H9 (cell line): ENCODE measurements at regions not wholly inside any gene's neighbourhood (a gene's known extent, or its start where the extent isn't known, plus 50 kb on each side); places are given as distances from the start of the nearest gene placed in this dataset.

Experiments used
- DNase-seq: peaks from one replicate; pipeline ENCODE4 v3.0.0-alpha.2; 2017
- H2AFZ ChIP-seq: one replicate; pipeline ENCODE4 v1.6.1; 2013; ENCODE audit warnings: mild to moderate bottlenecking, low read length, control low read depth, moderate library complexity
- H2AK5ac ChIP-seq: 2 replicates; pipeline ENCODE4 v1.6.1; 2013; ENCODE audit warnings: low read length, control low read depth, mixed read lengths; ENCODE audit not compliant: insufficient read length
- H2BK120ac ChIP-seq: one replicate; pipeline ENCODE4 v1.6.1; 2013; ENCODE audit warnings: low read depth, mild to moderate bottlenecking, low read length, control low read depth, inconsistent platforms; ENCODE audit not compliant: poor library complexity, severe bottlenecking
- H2BK12ac ChIP-seq: 2 replicates; pipeline ENCODE4 v1.6.1; 2013; ENCODE audit warnings: low read length, control low read depth, mixed read lengths, low read depth; ENCODE audit not compliant: insufficient read length
- H2BK15ac ChIP-seq: 2 replicates; pipeline ENCODE4 v1.6.1; 2013; ENCODE audit warnings: low read depth, low read length, control low read depth
- H2BK20ac ChIP-seq: one replicate; pipeline ENCODE4 v1.6.1; 2013; ENCODE audit warnings: low read depth, mild to moderate bottlenecking, low read length, control low read depth, inconsistent platforms; ENCODE audit not compliant: poor library complexity, severe bottlenecking
- H2BK5ac ChIP-seq: 2 replicates; pipeline ENCODE4 v1.6.1; 2013; ENCODE audit warnings: low read length, control low read depth, mixed read lengths; ENCODE audit not compliant: insufficient read length
- H3K14ac ChIP-seq: 2 replicates; pipeline ENCODE4 v1.6.1; 2013; ENCODE audit warnings: low read length, control low read depth; ENCODE audit not compliant: insufficient read depth
- H3K18ac ChIP-seq: 2 replicates; pipeline ENCODE4 v1.6.1; 2013; ENCODE audit warnings: low read depth, mild to moderate bottlenecking, mixed read lengths, low read length, control low read depth; ENCODE audit not compliant: insufficient read length
- H3K23ac ChIP-seq: 2 replicates; pipeline ENCODE4 v1.6.1; 2013; ENCODE audit warnings: low read length, control low read depth, mixed read lengths, low read depth; ENCODE audit not compliant: insufficient read length
- H3K23me2 ChIP-seq: 2 replicates; pipeline ENCODE4 v1.6.1; 2013; ENCODE audit warnings: low read depth, mild to moderate bottlenecking, mixed read lengths, low read length, control low read depth; ENCODE audit not compliant: insufficient read length, poor library complexity, severe bottlenecking
- H3K27ac ChIP-seq: 2 replicates; pipeline ENCODE4 v1.5.1; 2013; ENCODE audit warnings: low read length, control low read depth, mixed read lengths, low read depth; ENCODE audit not compliant: insufficient read length
- H3K27me3 ChIP-seq: 2 replicates; pipeline ENCODE4 v1.6.1; 2013; ENCODE audit warnings: low read length, control low read depth, inconsistent platforms; ENCODE audit not compliant: insufficient read depth
- H3K4ac ChIP-seq: 2 replicates; pipeline ENCODE4 v1.6.1; 2013; ENCODE audit warnings: low read depth, mild to moderate bottlenecking, control low read depth, inconsistent platforms, low read length, moderate library complexity
- H3K4me1 ChIP-seq: 2 replicates; pipeline ENCODE4 v1.6.1; 2013; ENCODE audit warnings: low read length, control low read depth, inconsistent platforms; ENCODE audit not compliant: insufficient read depth
- H3K4me2 ChIP-seq: 2 replicates; pipeline ENCODE4 v1.6.1; 2013; ENCODE audit warnings: low read length, control low read depth, mixed read lengths; ENCODE audit not compliant: insufficient read length, insufficient read depth
- H3K56ac ChIP-seq: 2 replicates; pipeline ENCODE4 v1.6.1; 2013; ENCODE audit warnings: low read depth, mild to moderate bottlenecking, mixed read lengths, low read length, control low read depth; ENCODE audit not compliant: insufficient read length
- H3K79me1 ChIP-seq: 2 replicates; pipeline ENCODE4 v1.6.1; 2013; ENCODE audit warnings: low read depth, mild to moderate bottlenecking, moderate library complexity, low read length, control low read depth, inconsistent platforms; ENCODE audit not compliant: insufficient read depth, poor library complexity, severe bottlenecking
- H3K79me2 ChIP-seq: 2 replicates; pipeline ENCODE4 v1.6.1; 2013; ENCODE audit warnings: low read length, control low read depth, inconsistent platforms; ENCODE audit not compliant: insufficient read depth
- H3K9ac ChIP-seq: 2 replicates; pipeline ENCODE4 v1.6.1; 2013; ENCODE audit warnings: low read length, control low read depth, mixed read lengths; ENCODE audit not compliant: insufficient read length; ENCODE audit errors: extremely low read depth
- H3K9me3 ChIP-seq: one replicate; pipeline ENCODE4 v1.6.1; 2013; ENCODE audit warnings: low read depth, low read length, inconsistent platforms; ENCODE audit not compliant: control insufficient read depth
- H3T11ph ChIP-seq: one replicate; pipeline ENCODE4 v1.6.1; 2013; ENCODE audit warnings: mild to moderate bottlenecking, low read length, control low read depth, inconsistent platforms
- H4K20me1 ChIP-seq: one replicate; pipeline ENCODE4 v1.6.1; 2013; ENCODE audit not compliant: control insufficient read depth, insufficient read length, insufficient read depth
- H4K5ac ChIP-seq: 2 replicates; pipeline ENCODE4 v1.6.1; 2013; ENCODE audit warnings: low read depth, mild to moderate bottlenecking, mixed read lengths, low read length, control low read depth; ENCODE audit not compliant: insufficient read length
- H4K8ac ChIP-seq: replicated peaks from 2 replicates; pipeline ENCODE4 v1.6.1; 2013; ENCODE audit warnings: low read length, control low read depth, mixed read lengths, low read depth; ENCODE audit not compliant: insufficient read length
- H4K91ac ChIP-seq: 2 replicates; pipeline ENCODE4 v1.6.1; 2013; ENCODE audit warnings: low read depth, mild to moderate bottlenecking, moderate library complexity, mixed read lengths, low read length, control low read depth; ENCODE audit not compliant: insufficient read length
- H3K27ac Mint-ChIP-seq, 3 experiments: 2 replicates in 2 of 3; 3 replicates in 1 of 3; pipeline ENCODE4 v1.8.0; 2020 to 2021; ENCODE audit warnings: mixed read lengths in 3 of 3, mild to moderate bottlenecking in 1 of 3, moderate library complexity in 1 of 3
- H3K27me3 Mint-ChIP-seq: 2 replicates; pipeline ENCODE4 v1.8.0; 2021; ENCODE audit warnings: low read depth, mild to moderate bottlenecking, moderate library complexity, mixed read lengths
- H3K36me3 Mint-ChIP-seq, 3 experiments: 2 replicates in 2 of 3; 3 replicates in 1 of 3; pipeline ENCODE4 v1.8.0; 2020 to 2021; ENCODE audit warnings: low read depth in 3 of 3, mixed read lengths in 3 of 3; ENCODE audit not compliant: insufficient read depth in 1 of 3
- H3K4me1 Mint-ChIP-seq, 2 experiments: 2 replicates each; pipeline ENCODE4 v1.8.0; 2020; ENCODE audit warnings: mixed read lengths in 2 of 2
- H3K4me3 Mint-ChIP-seq, 2 experiments: 2 replicates in 1 of 2; 3 replicates in 1 of 2; pipeline ENCODE4 v1.8.0; 2020 to 2021; ENCODE audit warnings: mild to moderate bottlenecking in 2 of 2, mixed read lengths in 2 of 2, moderate library complexity in 1 of 2
- H3K9me3 Mint-ChIP-seq, 2 experiments: 2 replicates in 1 of 2; 3 replicates in 1 of 2; pipeline ENCODE4 v1.8.0; 2020; ENCODE audit warnings: mild to moderate bottlenecking in 2 of 2, mixed read lengths in 2 of 2, moderate library complexity in 1 of 2
- WGBS: extraction: QIAGEN DNeasy Blood & Tissue Kit; methylation state at CpG from one replicate; pipeline ENCODE4 v1.1.7; 2013; ENCODE audit warnings: missing lambda C conversion rate, low lambda C conversion rate, mixed read lengths; ENCODE audit not compliant: insufficient read length; ENCODE audit errors: extremely low coverage; 5-methylcytosine and 5-hydroxymethylcytosine counted together
- TF ChIP-seq, protein P1 (sequence below): fragments of 200-600 bp; sonication (generic); conservative IDR thresholded peaks from 3 replicates; pipeline ENCODE4 v1.8.0; 2021; ENCODE audit warnings: antibody characterized with exemption, mild to moderate bottlenecking

GRCh38 chr2:166628478-166629136, 134.6 kb upstream of the SCN7A start:
- H3K4me2 ChIP-seq: no peak overlapping the region
- TF ChIP-seq, protein P1, sequence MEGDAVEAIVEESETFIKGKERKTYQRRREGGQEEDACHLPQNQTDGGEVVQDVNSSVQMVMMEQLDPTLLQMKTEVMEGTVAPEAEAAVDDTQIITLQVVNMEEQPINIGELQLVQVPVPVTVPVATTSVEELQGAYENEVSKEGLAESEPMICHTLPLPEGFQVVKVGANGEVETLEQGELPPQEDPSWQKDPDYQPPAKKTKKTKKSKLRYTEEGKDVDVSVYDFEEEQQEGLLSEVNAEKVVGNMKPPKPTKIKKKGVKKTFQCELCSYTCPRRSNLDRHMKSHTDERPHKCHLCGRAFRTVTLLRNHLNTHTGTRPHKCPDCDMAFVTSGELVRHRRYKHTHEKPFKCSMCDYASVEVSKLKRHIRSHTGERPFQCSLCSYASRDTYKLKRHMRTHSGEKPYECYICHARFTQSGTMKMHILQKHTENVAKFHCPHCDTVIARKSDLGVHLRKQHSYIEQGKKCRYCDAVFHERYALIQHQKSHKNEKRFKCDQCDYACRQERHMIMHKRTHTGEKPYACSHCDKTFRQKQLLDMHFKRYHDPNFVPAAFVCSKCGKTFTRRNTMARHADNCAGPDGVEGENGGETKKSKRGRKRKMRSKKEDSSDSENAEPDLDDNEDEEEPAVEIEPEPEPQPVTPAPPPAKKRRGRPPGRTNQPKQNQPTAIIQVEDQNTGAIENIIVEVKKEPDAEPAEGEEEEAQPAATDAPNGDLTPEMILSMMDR: no peak
- WGBS: no CpG with 5 or more reads among the region's 1 CpG
- no peak overlapping the region for H4K91ac ChIP-seq
- no peaks in the 10 kb centered on the region for H3K79me1 ChIP-seq
- H3K18ac ChIP-seq: no peak overlapping the region
- H3K4me1 ChIP-seq: peaks cover 4% of the 10 kb centered on the region; the same call in 1 of the 2 replicates
- H3K27me3 Mint-ChIP-seq: peaks cover 1% of the 10 kb centered on the region; the same call in 1 of the 2 replicates
- peaks cover 6% of the 10 kb centered on the region in 2 experiments; a peak in 2 of 5 replicates for H3K9me3 Mint-ChIP-seq
- H3K9ac ChIP-seq: no peak overlapping the region
- peak overlapping the region; percentile 20 to 78 (median 69); a peak in 5 of 7 replicates for H3K27ac Mint-ChIP-seq
- no peak overlapping the region for H3K14ac ChIP-seq
- no peaks in the 10 kb centered on the region for H3K36me3 Mint-ChIP-seq
- no peak overlapping the region for H3T11ph ChIP-seq
- DNase-seq: peak; percentile 71
- H3K23me2 ChIP-seq: no peaks in the 10 kb centered on the region
- H2BK5ac ChIP-seq: no peak overlapping the region
- H3K23ac ChIP-seq: no peak overlapping the region
- H3K4me1 Mint-ChIP-seq: peaks cover 20 to 24% of the 10 kb centered on the region in 2 experiments
- H3K56ac ChIP-seq: no peak overlapping the region
- no peaks in the 10 kb centered on the region for H3K79me2 ChIP-seq
- H2BK12ac ChIP-seq: no peak overlapping the region
- no peak overlapping the region for H3K4ac ChIP-seq
- no peaks in the 10 kb centered on the region for H3K27me3 ChIP-seq
- peak overlapping the region; percentile 45 for H2AFZ ChIP-seq
- no peaks in the 10 kb centered on the region for H3K9me3 ChIP-seq
- no peak overlapping the region for H2BK120ac ChIP-seq
- H3K4me3 Mint-ChIP-seq: no peak overlapping the region
- H2AK5ac ChIP-seq: no peak overlapping the region
- H2BK20ac ChIP-seq: no peak overlapping the region
- H2BK15ac ChIP-seq: no peak overlapping the region
- H4K5ac ChIP-seq: no peak overlapping the region
- no peak overlapping the region for H3K27ac ChIP-seq
- H4K8ac ChIP-seq: no peak overlapping the region
- H4K20me1 ChIP-seq: no peaks in the 10 kb centered on the region
